Stimulated activated CD4-positive, alpha-beta T cell treated with anti-CD3 and anti-CD28 coated beads, Interleukin-2, amount 100 ng/mL, for 4 hours (primary cell): ENCODE measurements at regions not wholly inside any gene's neighbourhood (a gene's known extent, or its start where the extent isn't known, plus 50 kb on each side); places are given as distances from the start of the nearest gene placed in this dataset.
"Not testable (repeated sequence)": the region's sequence is repeated elsewhere in the genome, so short reads cannot be mapped to it uniquely, and the experiment has no call there.

Experiments
- DNase-seq: peaks from one replicate; pipeline ENCODE4 v3.0.0-alpha.2; 2020; ENCODE audit warnings: low read depth

- DNase-seq: no peak
Observed at GRCh38 chr12:59405992-59406391, 189.8 kb upstream of the SLC16A7 start.

GRCh38 chr12:59404109-59404650 lies 191.6 kb upstream of the SLC16A7 start:
- DNase-seq: no peak

DNA sequence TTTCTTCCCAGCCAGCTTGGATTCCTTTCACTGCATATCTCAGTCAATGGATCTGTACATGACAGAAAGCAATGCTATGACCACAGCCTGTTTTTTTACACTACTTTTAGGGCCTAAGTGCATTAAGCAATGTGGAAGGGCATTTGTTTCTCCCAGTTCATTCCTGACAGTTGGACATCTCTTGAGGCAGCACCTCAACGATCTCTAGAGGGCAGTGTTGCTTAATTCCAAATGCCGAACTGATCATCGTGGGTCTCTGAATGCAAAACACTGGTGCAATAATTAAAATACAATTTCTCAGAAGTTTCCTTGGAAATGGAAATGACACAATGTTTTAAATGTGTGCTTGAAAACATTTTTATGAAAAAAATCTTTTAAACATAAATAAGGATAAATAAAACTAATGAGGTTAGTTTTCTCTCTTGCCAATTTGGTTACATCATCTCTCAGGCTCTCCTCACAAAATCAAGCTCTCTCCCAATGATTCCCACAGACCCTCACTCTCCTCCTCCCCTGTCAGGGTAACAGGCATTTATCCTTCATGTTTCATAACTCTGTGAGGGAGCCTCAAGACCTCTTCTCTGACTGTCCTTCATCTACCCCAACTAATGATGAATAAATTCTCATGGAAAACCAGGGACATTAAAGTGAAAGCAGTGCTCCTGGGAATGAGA lies 192.4 kb upstream of the SLC16A7 start:
- peak; percentile 13 for DNase-seq

DNA sequence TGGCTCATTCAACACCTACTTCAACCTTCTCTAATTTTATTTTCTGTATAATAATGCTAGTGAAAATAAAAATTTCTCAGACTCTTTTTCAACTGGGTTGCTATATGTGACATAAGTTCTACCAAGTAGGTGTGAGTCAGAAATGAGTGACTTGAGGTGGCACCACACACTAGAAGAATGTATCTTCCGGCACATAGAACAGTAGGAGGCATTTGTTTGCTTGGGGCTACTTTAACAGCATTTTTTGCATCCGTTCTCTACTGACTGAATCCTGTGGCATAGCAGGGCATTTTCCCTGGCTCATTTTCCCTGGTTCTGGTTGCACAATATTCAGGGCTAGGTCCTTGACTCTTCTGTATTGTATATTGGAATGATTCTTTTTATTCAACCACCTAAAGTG lies 194.0 kb upstream of the SLC16A7 start:
- DNase-seq: no peak

GRCh38 chr12:59398164-59398563 lies 197.7 kb upstream of the SLC16A7 start:
- no peak for DNase-seq

- DNase-seq: no peak
Observed at GRCh38 chr12:59396919-59397318, 198.9 kb upstream of the SLC16A7 start.

GRCh38 chr12:59396519-59396918 lies 199.3 kb upstream of the SLC16A7 start:
- DNase-seq: no peak

DNA sequence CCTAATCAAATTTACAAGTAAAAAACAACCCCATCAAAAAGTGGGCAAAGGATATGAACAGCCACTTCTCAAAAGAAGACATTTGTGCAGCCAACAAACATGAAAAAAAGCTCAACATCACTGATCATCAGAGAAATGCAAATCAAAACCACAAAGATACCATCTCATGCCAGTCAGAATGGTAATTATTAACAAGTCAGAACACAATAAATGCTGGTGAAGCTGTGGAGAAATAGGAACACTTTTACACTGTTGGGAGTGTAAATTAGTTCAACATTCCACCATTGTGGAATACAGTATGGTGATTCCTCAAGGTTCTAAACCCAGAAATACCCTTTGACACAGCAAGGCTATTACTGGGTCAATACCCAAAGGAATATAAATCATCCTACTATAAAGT lies 200.5 kb upstream of the SLC16A7 start:
- DNase-seq: not testable (repeated sequence)

DNA sequence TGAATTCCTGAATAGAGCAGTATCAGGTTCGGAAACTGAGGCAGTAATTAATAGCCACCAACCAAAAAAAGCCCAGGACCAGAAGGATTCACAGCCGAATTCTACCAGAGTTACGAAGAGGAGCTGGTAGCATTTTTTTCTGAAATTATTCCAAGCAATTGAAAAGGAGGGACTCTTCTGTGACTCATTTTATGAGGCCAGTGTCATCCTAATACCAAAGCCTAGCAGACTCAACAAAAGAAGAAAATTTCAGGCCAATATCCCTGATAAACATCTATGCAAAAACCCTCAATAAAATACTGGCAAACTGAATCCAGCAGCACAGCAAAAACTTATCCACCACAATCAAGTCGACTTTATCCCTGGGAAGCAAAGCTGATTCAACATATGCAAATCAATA lies 202.3 kb upstream of the SLC16A7 start:
- DNase-seq: no peak

GRCh38 chr12:59389968-59390576 lies 205.8 kb upstream of the SLC16A7 start:
- DNase-seq: no peak

DNA sequence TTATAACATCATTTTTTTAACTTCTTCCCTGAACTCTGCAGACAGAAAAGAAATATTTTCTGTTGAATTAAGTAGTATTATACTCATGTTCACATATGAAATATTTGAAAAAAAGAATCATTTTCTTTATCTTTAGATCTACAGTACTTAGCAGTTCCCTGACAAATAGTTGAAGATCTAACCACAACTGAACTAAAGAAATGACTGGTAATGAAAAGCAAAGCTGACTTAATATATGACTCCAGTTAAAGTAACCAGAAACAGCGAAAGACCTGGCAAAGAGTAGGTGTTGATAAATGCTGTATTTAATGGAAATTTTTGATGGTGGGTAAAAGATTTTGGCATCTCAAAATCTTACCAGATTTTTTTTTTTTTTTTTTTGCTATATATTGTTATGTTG lies 207.1 kb upstream of the SLC16A7 start:
- no peak for DNase-seq

DNA sequence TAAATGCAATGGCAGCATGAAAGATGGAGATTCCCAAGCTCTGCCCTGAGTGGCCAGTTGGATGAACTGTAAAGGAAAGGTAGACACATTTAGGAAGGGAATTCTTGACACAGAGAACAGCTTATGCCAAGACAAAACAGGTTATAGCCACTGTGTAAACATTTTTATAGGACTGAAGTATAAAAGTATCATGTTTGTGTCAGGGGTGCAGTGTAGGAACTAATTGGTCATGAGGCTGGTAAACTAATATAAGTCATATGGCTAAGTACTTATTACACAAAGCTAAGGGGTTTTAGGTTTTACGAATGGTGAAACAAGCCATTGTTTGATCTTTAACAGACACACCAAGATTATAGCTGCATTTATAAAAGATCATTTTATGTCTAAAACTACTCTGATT lies 207.7 kb upstream of the SLC16A7 start:
- DNase-seq: no peak

DNA sequence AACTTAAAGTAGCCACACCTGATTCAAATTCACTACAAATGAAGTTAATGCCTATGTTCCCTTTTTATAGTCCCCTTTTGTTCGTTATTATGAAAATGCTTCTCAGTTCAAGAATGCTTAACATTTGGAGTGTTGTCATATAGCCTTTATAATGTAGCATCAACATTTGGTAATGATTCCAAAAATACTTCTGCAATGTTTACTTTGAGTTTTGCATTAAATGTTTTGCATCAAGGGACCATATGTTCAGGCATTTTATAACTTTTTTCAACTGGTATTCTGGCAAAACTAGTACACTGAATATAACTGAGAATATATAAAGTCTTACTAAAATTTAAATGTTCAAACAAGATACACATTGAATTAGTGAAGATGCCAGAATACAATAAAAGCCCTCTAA lies 209.6 kb upstream of the SLC16A7 start:
- DNase-seq: no peak

DNA sequence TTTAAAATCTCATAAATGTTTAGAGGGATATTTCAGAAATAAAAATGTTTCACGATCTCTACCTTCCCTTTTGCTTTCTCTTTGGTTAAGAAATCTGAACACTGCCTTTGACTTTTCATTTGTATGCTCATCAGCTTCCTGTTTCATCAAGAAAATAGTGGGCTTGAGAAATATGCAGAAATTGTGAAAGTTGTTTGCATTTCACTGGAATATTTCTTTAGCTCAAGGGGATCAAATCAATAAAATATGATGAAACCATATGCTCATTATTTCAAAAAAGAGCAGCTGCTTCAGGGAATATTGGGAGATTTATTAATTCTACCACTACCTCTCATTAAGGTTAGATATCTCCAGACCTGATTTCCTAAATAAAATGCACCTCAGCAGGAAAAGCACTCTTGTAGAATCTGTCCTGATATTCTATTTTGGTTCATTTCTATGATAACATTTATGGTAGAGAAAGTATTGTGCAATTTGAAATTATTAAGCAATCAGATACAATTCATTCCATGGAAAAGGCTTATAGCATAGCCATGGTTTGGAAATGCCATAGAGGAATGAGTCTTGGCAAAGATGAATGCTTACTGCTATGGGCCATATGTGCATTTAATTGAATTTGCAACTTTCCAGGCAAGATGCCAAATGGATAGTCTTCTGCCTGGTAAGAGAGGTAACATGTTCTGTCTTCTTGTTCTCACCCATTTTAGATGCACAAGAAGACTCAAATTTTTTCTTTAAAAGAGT lies 212.6 kb upstream of the SLC16A7 start:
- DNase-seq: no peak

DNA sequence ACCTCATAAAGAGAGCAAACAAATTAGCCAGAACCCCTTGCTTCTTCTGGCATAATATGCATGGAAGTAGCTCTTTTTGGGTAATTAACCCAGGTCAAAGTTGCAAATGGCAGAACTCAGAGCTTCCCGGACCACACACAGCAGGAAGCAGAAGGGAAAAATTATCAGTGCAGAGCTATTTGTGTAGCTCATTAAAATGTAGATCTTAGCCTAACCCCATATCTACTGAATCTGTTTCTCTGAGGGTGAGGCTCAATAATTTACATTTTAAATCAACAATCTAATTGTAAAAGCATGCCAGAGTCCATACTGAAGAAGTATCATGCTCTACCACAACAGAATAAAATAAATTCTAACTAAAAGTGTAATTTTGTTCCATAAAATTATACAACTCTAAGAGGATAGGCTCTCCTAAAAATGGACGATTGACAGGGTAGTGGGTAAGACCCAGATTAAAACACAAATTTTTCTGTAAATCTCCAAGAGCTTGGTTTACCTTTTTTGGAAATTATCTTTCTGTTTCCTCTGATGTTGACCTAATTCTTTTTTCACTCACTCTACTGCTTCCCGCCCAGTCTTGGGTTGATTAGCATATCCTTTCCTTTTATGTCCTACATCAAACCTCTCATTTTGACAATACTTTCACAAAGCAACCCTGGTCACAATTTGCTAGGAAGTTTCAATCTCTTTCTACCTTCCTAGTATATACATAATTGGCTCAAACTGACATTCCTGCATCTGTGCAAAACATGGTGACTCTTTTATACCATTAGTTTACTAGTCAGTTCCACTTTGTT lies 213.3 kb upstream of the SLC16A7 start:
- no peak for DNase-seq

GRCh38 chr12:59381106-59381505 lies 214.7 kb upstream of the SLC16A7 start:
- no peak for DNase-seq

DNA sequence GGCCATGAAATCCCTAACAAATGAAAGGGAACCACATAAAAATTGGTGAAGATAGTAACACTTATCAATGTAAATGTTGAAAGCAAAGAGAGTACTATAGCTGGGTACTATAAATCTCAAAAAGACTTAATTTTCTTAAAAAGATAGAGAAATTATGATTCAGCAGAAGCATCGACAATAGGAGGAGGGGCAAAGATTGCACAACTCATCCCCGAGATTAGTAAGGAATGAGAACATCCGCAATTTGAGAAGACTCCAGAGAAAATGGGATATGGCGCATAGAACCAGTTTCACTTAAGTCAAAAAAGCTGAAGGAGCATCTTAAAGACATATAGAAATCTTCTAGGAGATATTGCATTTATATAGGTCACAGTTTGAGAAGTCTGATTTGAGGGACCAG lies 220.2 kb upstream of the SLC16A7 start:
- DNase-seq: no peak

GRCh38 chr12:59374783-59375182 lies 221.0 kb upstream of the SLC16A7 start:
- no peak for DNase-seq

GRCh38 chr12:59372956-59373355 lies 222.9 kb upstream of the SLC16A7 start:
- DNase-seq: no peak

DNA sequence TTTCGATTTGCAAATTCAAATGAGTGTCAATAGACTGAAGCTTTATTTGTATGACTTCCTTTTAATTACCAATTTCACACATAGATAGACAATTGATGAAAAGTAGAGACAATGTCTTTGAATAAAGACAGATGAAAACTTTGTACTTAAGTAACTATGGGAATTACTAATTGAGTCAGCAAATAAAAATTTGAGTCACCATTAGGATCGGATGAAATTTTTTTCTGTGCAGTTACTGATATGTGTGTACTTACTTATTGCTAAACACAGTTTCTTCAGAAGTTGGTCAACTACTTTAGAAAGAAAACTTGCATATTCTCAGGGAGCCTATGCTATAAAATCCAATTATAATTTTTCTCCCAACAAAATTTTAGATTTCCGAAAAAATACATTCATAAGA lies 224.9 kb upstream of the SLC16A7 start:
- no peak for DNase-seq

- no peak for DNase-seq
Observed at GRCh38 chr12:59365133-59365532, 230.7 kb upstream of the SLC16A7 start.

GRCh38 chr12:59357811-59358210 lies 238.0 kb upstream of the SLC16A7 start:
- DNase-seq: no peak
